HG03139 (cell line): ENCODE measurements at regions not wholly inside any gene's neighbourhood (a gene's known extent, or its start where the extent isn't known, plus 50 kb on each side); places are given as distances from the start of the nearest gene placed in this dataset.
"Not testable (repeated sequence)": the region's sequence is repeated elsewhere in the genome, so short reads cannot be mapped to it uniquely, and the experiment has no call there.

Experiments used
- ATAC-seq: cut with Tn5 transposase; IDR thresholded peaks from one replicate; pipeline ENCODE4 v1.9.1; 2021; ENCODE audit not compliant: unreplicated experiment

- no peak for ATAC-seq
Observed at GRCh38 chr1:187504779-187505178, 676.0 kb downstream of the PLA2G4A start.

GRCh38 chr1:187509091-187509490, 680.3 kb downstream of the PLA2G4A start:
- ATAC-seq, result no peak

- ATAC-seq, result no peak
Observed at GRCh38 chr1:187513190-187513589, 684.4 kb downstream of the PLA2G4A start.

GRCh38 chr1:187514110-187514509, 685.4 kb downstream of the PLA2G4A start:
- ATAC-seq, result no peak

GRCh38 chr1:187516874-187517273, 688.1 kb downstream of the PLA2G4A start:
- ATAC-seq, result no peak

- ATAC-seq, result no peak
Observed at GRCh38 chr1:187517546-187517945, 688.8 kb downstream of the PLA2G4A start.

GRCh38 chr1:187527346-187527745, 698.6 kb downstream of the PLA2G4A start:
- no peak for ATAC-seq

- ATAC-seq, result no peak
Observed at GRCh38 chr1:187537936-187538335, 709.2 kb downstream of the PLA2G4A start.

GRCh38 chr1:187549540-187549939, 720.8 kb downstream of the PLA2G4A start:
- ATAC-seq, result no peak

- ATAC-seq, result no peak
Observed at GRCh38 chr1:187551061-187551460, 722.3 kb downstream of the PLA2G4A start.

GRCh38 chr1:187563191-187563590, 734.4 kb downstream of the PLA2G4A start:
- no peak for ATAC-seq

- no peak for ATAC-seq
Observed at GRCh38 chr1:187566354-187566753, 737.6 kb downstream of the PLA2G4A start.

GRCh38 chr1:187568067-187568466, 739.3 kb downstream of the PLA2G4A start:
- ATAC-seq, result no peak

GRCh38 chr1:187570166-187570565, 741.4 kb downstream of the PLA2G4A start:
- no peak for ATAC-seq

GRCh38 chr1:187577610-187578009, 748.9 kb downstream of the PLA2G4A start:
- no peak for ATAC-seq

- no peak for ATAC-seq
Observed at GRCh38 chr1:187588917-187589316, 760.2 kb downstream of the PLA2G4A start.

GRCh38 chr1:187605736-187606135, 777.0 kb downstream of the PLA2G4A start:
- no peak for ATAC-seq

GRCh38 chr1:187615853-187616735, 787.3 kb downstream of the PLA2G4A start:
- not testable (repeated sequence) for ATAC-seq

GRCh38 chr1:187616830-187617229, 788.1 kb downstream of the PLA2G4A start:
- not testable (repeated sequence) for ATAC-seq

GRCh38 chr1:187617776-187618175, 789.0 kb downstream of the PLA2G4A start:
- ATAC-seq, result no peak

GRCh38 chr1:187619175-187619574, 790.4 kb downstream of the PLA2G4A start:
- no peak for ATAC-seq

- ATAC-seq, result no peak
Observed at GRCh38 chr1:187621951-187622350, 793.2 kb downstream of the PLA2G4A start.

- no peak for ATAC-seq
Observed at GRCh38 chr1:187622545-187622944, 793.8 kb downstream of the PLA2G4A start.
